ENCODE measurements at regions not wholly inside any gene's neighbourhood (a gene's known extent, or its start where the extent isn't known, plus 50 kb on each side); places are given as distances from the start of the nearest gene placed in this dataset.

DNA sequence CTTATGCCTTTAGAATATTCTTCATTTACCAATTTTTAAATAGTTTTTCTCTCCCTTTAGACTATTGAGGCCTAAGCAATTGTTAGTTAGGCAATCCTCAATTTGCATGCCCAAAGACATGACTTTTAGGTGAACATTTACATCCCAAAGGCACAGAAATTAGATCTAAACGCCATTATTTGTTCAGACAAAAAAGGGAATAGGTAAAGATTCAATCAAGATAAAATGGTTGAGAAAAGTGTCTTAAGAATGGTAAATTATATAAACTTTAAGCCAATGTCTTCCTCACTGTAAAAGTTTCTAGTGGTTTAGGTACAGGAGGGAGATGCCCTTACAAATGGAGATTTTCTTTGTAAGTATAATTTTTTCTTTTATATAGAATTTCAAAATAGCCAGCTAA lies 50.2 kb upstream of the MME start:
- no peak overlapping the region for H3K4me3 ChIP-seq (ENCODE audit: low read length)
- TF ChIP-seq, protein P1, sequence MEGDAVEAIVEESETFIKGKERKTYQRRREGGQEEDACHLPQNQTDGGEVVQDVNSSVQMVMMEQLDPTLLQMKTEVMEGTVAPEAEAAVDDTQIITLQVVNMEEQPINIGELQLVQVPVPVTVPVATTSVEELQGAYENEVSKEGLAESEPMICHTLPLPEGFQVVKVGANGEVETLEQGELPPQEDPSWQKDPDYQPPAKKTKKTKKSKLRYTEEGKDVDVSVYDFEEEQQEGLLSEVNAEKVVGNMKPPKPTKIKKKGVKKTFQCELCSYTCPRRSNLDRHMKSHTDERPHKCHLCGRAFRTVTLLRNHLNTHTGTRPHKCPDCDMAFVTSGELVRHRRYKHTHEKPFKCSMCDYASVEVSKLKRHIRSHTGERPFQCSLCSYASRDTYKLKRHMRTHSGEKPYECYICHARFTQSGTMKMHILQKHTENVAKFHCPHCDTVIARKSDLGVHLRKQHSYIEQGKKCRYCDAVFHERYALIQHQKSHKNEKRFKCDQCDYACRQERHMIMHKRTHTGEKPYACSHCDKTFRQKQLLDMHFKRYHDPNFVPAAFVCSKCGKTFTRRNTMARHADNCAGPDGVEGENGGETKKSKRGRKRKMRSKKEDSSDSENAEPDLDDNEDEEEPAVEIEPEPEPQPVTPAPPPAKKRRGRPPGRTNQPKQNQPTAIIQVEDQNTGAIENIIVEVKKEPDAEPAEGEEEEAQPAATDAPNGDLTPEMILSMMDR (conservative IDR thresholded peaks at IDR 0.05; ENCODE audit: low read length), result no peak
- no peak for DNase-seq (ENCODE audit: low read depth)

DNA sequence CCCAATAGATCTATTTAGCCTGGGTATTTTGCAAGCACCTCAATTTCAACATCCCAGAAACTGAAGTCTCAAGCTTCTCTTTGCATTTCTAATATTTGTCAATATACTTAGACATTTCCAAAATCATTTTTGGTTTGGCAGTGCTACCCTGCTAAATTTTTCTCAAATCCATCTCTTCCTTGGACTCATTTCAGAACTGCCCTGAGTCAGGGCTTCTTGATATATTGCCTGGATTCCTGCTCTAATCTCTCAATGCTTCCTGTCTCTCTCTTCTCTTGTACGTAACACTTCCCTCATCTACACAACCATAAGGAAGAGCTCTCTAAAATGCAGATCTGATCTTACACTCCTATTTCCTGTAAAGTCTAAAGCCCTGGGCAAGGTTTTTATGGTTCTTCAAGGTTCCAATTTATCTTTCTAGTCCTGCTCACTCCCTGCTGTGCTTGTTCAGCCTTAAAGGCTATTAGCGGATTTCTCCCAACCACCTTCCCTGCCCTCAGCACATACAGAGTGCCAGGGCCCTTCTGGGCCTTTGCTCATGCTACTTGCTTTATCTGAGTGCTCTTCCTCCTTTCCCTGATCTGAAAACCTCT lies 53.0 kb upstream of the MME start:
- TF ChIP-seq, protein P1 (conservative IDR thresholded peaks at IDR 0.05; ENCODE audit: low read length), result no peak
- DNase-seq (ENCODE audit: low read depth), result peak; percentile 94
- H3K4me3 ChIP-seq (ENCODE audit: low read length), result no peak overlapping the region

DNA sequence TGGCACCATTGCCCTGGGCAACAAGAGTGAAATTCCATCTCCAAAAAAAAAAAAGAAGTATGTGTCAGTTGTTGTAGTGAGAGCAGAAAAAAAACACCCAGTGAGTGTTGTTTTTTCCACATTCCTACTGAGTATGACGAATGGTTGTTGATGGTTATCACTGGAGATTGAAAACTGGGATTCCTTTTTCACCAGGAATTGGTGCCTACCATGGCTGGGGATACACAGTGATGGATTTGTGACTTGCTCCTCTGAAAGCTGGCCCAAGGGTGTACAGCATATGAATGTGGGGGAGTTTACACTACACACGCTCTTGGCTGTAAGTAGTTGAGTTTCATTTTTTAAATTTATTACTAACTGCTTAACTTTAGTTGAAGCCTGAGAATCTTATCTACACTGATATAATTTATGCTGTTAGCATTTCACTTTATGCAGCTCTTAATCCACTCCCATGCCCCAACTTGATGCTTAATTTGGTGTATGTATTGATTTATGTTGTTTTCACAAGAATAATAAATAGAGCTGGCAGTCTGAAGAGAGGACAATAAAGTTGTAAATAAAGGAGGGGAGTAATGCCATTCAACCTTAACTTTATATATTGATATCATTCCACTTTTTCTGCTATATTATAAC lies 56.0 kb upstream of the MME start:
- H3K4me3 ChIP-seq (ENCODE audit: low read length), result no peak overlapping the region
- TF ChIP-seq, protein P1 (conservative IDR thresholded peaks at IDR 0.05; ENCODE audit: low read length), result no peak

DNA sequence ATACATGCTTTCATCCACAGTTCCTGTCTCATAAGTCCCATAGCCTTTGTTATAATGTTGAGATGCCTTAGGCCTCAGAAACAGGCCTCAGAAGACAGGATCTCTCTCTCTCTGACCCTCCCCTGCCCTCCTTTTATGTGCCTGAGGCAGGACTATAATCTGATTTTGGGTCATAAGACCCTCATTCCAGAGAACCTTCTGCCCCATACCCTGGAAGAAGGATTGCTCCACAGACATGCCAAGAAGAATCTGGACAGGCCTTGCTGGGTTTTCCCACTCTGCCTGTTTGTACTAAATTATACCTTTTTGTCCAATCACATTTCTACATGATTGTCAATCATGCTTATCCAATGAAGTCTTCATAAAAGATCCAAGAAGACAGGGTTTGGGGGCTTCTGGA lies 57.2 kb upstream of the MME start:
- no peak overlapping the region for H3K4me3 ChIP-seq (ENCODE audit: low read length)
- TF ChIP-seq, protein P1 (conservative IDR thresholded peaks at IDR 0.05; ENCODE audit: low read length), result no peak

More for the DNA sequence above, 56.0 kb upstream of the MME start:
- DNase-seq (ENCODE audit: low read depth), result peak; percentile 36

DNA sequence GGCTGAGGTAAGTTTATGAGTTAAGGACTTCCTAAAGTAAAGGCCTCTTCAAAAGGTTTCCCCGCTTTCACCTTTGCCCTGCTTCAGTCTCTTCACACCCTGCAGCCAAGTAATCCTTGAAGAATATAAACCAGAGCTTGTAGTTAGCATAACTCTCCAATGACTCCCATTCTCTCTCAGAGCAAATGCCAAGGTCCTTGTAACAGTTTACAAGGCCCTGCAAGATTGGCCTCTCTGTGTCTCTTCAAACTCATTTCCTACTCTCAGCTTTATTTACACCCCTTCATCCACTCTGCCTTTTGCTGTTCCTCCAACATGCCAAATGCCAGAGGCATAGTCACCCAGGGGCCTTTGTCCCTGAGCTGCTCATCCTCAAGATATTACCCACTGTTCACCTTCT lies 60.5 kb upstream of the MME start:
- no peak overlapping the region for H3K4me3 ChIP-seq (ENCODE audit: low read length)
- peak; percentile 52 for DNase-seq (ENCODE audit: low read depth)
- TF ChIP-seq, protein P1 (conservative IDR thresholded peaks at IDR 0.05; ENCODE audit: low read length), result no peak

More for the DNA sequence above, 57.2 kb upstream of the MME start:
- DNase-seq (ENCODE audit: low read depth), result no peak

DNA sequence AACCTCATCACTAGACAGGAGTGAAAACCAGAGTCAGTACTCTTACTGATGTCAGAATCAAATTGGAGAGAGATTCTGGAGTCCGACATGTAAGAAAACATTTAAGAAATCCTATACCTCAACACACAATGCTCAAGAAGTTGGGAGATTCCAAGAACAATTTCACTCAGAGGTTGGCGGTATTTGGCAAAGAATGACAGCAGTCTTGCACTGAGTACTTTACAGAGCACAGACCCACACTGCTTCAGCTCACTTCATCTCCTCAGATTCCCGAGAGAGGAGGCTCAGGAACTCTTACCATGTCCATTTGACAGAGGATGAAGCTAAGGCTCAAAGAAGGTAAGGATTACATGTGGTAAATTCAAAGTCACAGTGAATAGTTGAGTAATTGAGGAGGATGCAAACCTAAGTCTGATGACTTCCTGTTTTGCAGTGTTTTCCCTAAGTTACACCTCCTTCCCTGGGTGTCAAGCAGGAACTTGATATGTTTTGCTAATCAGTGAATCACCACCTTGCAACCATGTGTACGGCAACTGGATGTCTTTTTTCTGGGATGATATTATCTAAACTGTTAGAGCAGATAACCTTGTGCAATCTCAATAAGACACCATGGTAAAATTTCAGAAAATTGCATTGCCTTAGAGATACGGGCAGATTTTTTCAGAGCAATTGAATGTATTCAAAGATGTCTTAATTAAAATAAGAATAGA lies 61.3 kb upstream of the MME start:
- no peak overlapping the region for H3K4me3 ChIP-seq (ENCODE audit: low read length)
- TF ChIP-seq, protein P1 (conservative IDR thresholded peaks at IDR 0.05; ENCODE audit: low read length), result no peak
- DNase-seq (ENCODE audit: low read depth), result peak; percentile 31

All from AG10803 (cell line).